ENCODE measurements at regions not wholly inside any gene's neighbourhood (a gene's known extent, or its start where the extent isn't known, plus 50 kb on each side); places are given as distances from the start of the nearest gene placed in this dataset.

DNA sequence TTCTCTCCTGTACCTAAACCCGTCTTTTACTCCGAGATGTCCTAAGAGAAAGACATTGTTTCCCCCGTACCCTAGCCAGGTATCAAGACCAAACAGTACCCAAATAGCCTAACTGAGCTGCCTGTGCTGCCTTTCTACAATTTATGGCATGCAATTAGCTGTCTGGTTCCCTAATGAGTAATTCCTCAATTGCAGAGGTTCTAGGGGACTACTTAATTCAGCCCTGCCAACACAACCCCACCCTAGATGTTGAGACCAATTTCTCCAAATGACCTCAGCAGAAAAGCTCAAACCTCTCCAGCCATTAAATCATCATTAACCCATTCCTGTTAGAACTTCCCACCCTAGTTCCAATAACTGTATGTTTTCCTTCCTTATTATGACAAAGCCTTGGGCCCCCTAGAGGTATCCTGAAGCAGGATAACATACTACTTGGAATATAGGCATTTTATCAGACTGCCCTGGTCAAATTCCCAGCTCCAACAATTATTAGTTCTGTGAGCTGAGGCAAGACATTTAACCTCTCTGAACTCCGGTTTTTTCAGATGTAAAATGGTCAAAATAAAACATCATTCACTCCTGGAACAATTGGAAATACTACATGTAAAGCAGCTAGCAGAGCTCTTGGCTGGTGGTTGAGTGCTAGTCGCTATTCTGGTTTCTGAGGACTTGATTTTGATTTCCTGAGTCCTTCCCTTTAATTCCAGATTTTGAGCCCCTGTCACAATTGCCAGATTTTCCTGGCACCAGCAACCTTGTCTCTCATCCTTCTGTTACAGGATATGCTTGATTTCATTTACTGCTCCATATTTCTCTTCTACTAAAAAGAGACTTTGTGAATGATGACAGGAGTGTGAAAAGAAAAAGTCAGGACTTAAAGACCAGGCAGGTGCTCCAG, 244.6 kb upstream of the TENM3 start:
- TF ChIP-seq, protein P1, sequence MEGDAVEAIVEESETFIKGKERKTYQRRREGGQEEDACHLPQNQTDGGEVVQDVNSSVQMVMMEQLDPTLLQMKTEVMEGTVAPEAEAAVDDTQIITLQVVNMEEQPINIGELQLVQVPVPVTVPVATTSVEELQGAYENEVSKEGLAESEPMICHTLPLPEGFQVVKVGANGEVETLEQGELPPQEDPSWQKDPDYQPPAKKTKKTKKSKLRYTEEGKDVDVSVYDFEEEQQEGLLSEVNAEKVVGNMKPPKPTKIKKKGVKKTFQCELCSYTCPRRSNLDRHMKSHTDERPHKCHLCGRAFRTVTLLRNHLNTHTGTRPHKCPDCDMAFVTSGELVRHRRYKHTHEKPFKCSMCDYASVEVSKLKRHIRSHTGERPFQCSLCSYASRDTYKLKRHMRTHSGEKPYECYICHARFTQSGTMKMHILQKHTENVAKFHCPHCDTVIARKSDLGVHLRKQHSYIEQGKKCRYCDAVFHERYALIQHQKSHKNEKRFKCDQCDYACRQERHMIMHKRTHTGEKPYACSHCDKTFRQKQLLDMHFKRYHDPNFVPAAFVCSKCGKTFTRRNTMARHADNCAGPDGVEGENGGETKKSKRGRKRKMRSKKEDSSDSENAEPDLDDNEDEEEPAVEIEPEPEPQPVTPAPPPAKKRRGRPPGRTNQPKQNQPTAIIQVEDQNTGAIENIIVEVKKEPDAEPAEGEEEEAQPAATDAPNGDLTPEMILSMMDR (IDR thresholded peaks at IDR 0.05): no peak
- no peak for TF ChIP-seq POLR2A (IDR thresholded peaks at IDR 0.05)

Data from heart left ventricle (tissue), 13 donors.